IMR-90 (cell line): ENCODE measurements at regions not wholly inside any gene's neighbourhood (a gene's known extent, or its start where the extent isn't known, plus 50 kb on each side); places are given as distances from the start of the nearest gene placed in this dataset.

Experiments used
- ATAC-seq: fragments of 200-7000 bp; cut with Tn5 transposase; 2 replicates; pipeline ENCODE4 v1.9.1; 2020; ENCODE audit warnings: low read depth, mild to moderate bottlenecking, moderate library complexity
- BruUV-seq: library from RNA; stranded (reverse); fragments of 400-500 nt; replicated peaks from 2 replicates; lab custom pipeline; 2021; lab: Mats Ljungman, UMichigan
- CTCF ChIA-PET: fragments of 300-600 bp; formaldehyde crosslinking; extraction: SDS; loops from one replicate; lab custom pipeline; 2021; ENCODE audit warnings: antibody characterized with exemption; lab: Yijun Ruan, JAX
- POLR2A ChIA-PET: fragments of 300-600 bp; sonication (Branson Sonifier 250); formaldehyde crosslinking; loops from one replicate; lab custom pipeline; 2022; ENCODE audit warnings: antibody characterized with exemption; ENCODE audit not compliant: unreplicated experiment; lab: Charles Lee
- DNase-seq: peaks from one replicate; pipeline ENCODE4 v3.0.0; 2013
- H2AFZ ChIP-seq: replicated peaks from 2 replicates; pipeline ENCODE3; 2013; ENCODE audit warnings: low read length, mild to moderate bottlenecking; ENCODE audit not compliant: poor library complexity
- H2AK5ac ChIP-seq: 2 replicates; pipeline ENCODE4 v1.6.1; 2013; ENCODE audit warnings: low read depth, low read length, inconsistent platforms
- H2AK9ac ChIP-seq: replicated peaks from 2 replicates; pipeline ENCODE3; 2013; ENCODE audit warnings: mild to moderate bottlenecking, low read depth, low read length, moderate library complexity; ENCODE audit not compliant: poor library complexity
- H2BK120ac ChIP-seq: 2 replicates; pipeline ENCODE4 v1.6.1; 2013; ENCODE audit warnings: low read depth, low read length, inconsistent platforms
- H2BK15ac ChIP-seq: 3 replicates; pipeline ENCODE4 v1.6.1; 2013; ENCODE audit warnings: low read depth, low read length, inconsistent platforms
- H2BK20ac ChIP-seq: 2 replicates; pipeline ENCODE4 v1.6.1; 2013; ENCODE audit warnings: low read depth, mild to moderate bottlenecking, inconsistent platforms, low read length, moderate library complexity
- H2BK5ac ChIP-seq: 2 replicates; pipeline ENCODE4 v1.6.1; 2013; ENCODE audit warnings: mild to moderate bottlenecking, low read depth, low read length, inconsistent platforms; ENCODE audit not compliant: poor library complexity, severe bottlenecking
- H3K14ac ChIP-seq: replicated peaks from 2 replicates; pipeline ENCODE4 v1.6.1; 2013; ENCODE audit warnings: low read depth, low read length, inconsistent platforms
- H3K18ac ChIP-seq: 2 replicates; pipeline ENCODE4 v1.6.1; 2013; ENCODE audit warnings: low read depth, low read length, control low read depth
- H3K23ac ChIP-seq: 2 replicates; pipeline ENCODE4 v1.6.1; 2013; ENCODE audit warnings: low read depth, low read length, inconsistent platforms
- H3K27ac ChIP-seq: 2 replicates; pipeline ENCODE4 v1.5.1; 2013; ENCODE audit warnings: mild to moderate bottlenecking, control low read depth, low read length; ENCODE audit not compliant: insufficient read depth
- H3K27me3 ChIP-seq: 2 replicates; pipeline ENCODE4 v1.6.1; 2013; ENCODE audit warnings: low read length; ENCODE audit not compliant: control insufficient read depth, insufficient read depth
- H3K36me3 ChIP-seq: 2 replicates; pipeline ENCODE4 v1.6.1; 2013; ENCODE audit warnings: low read length, mixed read lengths; ENCODE audit not compliant: control insufficient read depth, insufficient read depth
- H3K4ac ChIP-seq: 2 replicates; pipeline ENCODE4 v1.6.1; 2013; ENCODE audit warnings: low read depth, low read length, inconsistent platforms
- H3K4me1 ChIP-seq: 2 replicates; pipeline ENCODE4 v1.6.1; 2013; ENCODE audit warnings: low read length, mixed read lengths; ENCODE audit not compliant: control insufficient read depth, insufficient read depth
- H3K4me2 ChIP-seq: 2 replicates; pipeline ENCODE4 v1.6.1; 2013; ENCODE audit warnings: low read depth, mild to moderate bottlenecking, control low read depth, low read length, moderate library complexity
- H3K4me3 ChIP-seq: 2 replicates; pipeline ENCODE4 v1.5.1; 2013; ENCODE audit warnings: low read depth, mild to moderate bottlenecking, control low read depth, low read length, moderate library complexity; ENCODE audit not compliant: insufficient read depth
- H3K56ac ChIP-seq: 2 replicates; pipeline ENCODE4 v1.6.1; 2013; ENCODE audit warnings: low read length, inconsistent platforms; ENCODE audit not compliant: insufficient read depth; ENCODE audit errors: extremely low read depth
- H3K79me1 ChIP-seq, 2 experiments: 2 replicates each; pipeline ENCODE4 v1.6.1; 2013; ENCODE audit warnings: low read length in 2 of 2, inconsistent platforms in 1 of 2, low read depth in 1 of 2
- H3K9ac ChIP-seq: 2 replicates; pipeline ENCODE4 v1.6.1; 2013; ENCODE audit warnings: low read depth, low read length, control low read depth
- H3K9me1 ChIP-seq: 2 replicates; pipeline ENCODE4 v1.6.1; 2013; ENCODE audit warnings: low read length, inconsistent platforms; ENCODE audit not compliant: insufficient read depth
- H3K9me3 ChIP-seq: 2 replicates; pipeline ENCODE4 v1.6.1; 2013; ENCODE audit warnings: low read length; ENCODE audit not compliant: control insufficient read depth, insufficient read depth
- H4K20me1 ChIP-seq: 2 replicates; pipeline ENCODE4 v1.6.1; 2013; ENCODE audit warnings: low read length, inconsistent platforms; ENCODE audit not compliant: insufficient read depth
- H4K5ac ChIP-seq: 2 replicates; pipeline ENCODE4 v1.6.1; 2013; ENCODE audit warnings: mild to moderate bottlenecking, low read depth, low read length, control low read depth
- H4K8ac ChIP-seq, 2 experiments: 2 replicates each; pipeline ENCODE4 v1.6.1; 2013; ENCODE audit warnings: low read depth in 2 of 2, low read length in 2 of 2, control low read depth in 1 of 2, inconsistent platforms in 1 of 2
- H4K91ac ChIP-seq: 2 replicates; pipeline ENCODE4 v1.6.1; 2013; ENCODE audit warnings: low read depth, low read length, inconsistent platforms; ENCODE audit not compliant: insufficient read depth
- BHLHE40 ChIP-seq: fragments of 150-350 bp; IDR thresholded peaks from 2 replicates; pipeline ENCODE4 v1.6.1; 2016; ENCODE audit warnings: mild to moderate bottlenecking, low read depth, low read length
- CEBPB ChIP-seq: IDR thresholded peaks from 2 replicates; pipeline ENCODE4 v1.6.1; 2012; ENCODE audit warnings: low read depth, low read length, improper control_type of control experiment
- CHD1 ChIP-seq: IDR thresholded peaks from 2 replicates; pipeline ENCODE4 v1.6.1; 2012; ENCODE audit warnings: low read depth, low read length, improper control_type of control experiment
- FOS ChIP-seq: fragments of 150-350 bp; IDR thresholded peaks from 2 replicates; pipeline ENCODE4 v1.6.1; 2016; ENCODE audit warnings: low read depth, low read length
- MAFK ChIP-seq: IDR thresholded peaks from 2 replicates; pipeline ENCODE4 v1.6.1; 2012; ENCODE audit warnings: low read depth, low read length, improper control_type of control experiment
- MAZ ChIP-seq: IDR thresholded peaks from 2 replicates; pipeline ENCODE4 v1.6.1; 2012; ENCODE audit warnings: low read depth, mild to moderate bottlenecking, low read length, improper control_type of control experiment, moderate library complexity, borderline replicate concordance
- MXI1 ChIP-seq: IDR thresholded peaks from 2 replicates; pipeline ENCODE4 v1.6.1; 2012; ENCODE audit warnings: low read depth, mild to moderate bottlenecking, low read length, moderate library complexity, borderline replicate concordance
- NFE2L2 ChIP-seq: fragments of 150-350 bp; IDR thresholded peaks from 2 replicates; pipeline ENCODE4 v1.6.1; 2016; ENCODE audit warnings: low read depth, mild to moderate bottlenecking, low read length
- RFX5 ChIP-seq: IDR thresholded peaks from 2 replicates; pipeline ENCODE4 v1.8.0; 2012; ENCODE audit warnings: low read depth, mild to moderate bottlenecking, low read length, moderate library complexity
- SMC3 ChIP-seq: fragments of 150-350 bp; IDR thresholded peaks from 2 replicates; pipeline ENCODE4 v1.6.1; 2016; ENCODE audit warnings: low read depth, mild to moderate bottlenecking, antibody characterized with exemption, low read length, moderate library complexity
- USF2 ChIP-seq: fragments of 150-350 bp; IDR thresholded peaks from 2 replicates; pipeline ENCODE4 v1.6.1; 2017; ENCODE audit warnings: mild to moderate bottlenecking, antibody characterized with exemption, low read length, low read depth
- WGBS, 2 experiments: methylation state at CpG; one replicate each; pipeline versions ENCODE4 v1.1.5 to v1.1.7; 2013; ENCODE audit warnings: missing lambda C conversion rate in 2 of 2; ENCODE audit not compliant: insufficient read length in 1 of 2; ENCODE audit errors: extremely low coverage in 2 of 2; 5-methylcytosine and 5-hydroxymethylcytosine counted together
- dilution Hi-C: fragments of 300-500 bp; cut with HindIII; formaldehyde crosslinking; loops from one replicate; pipeline ENCODE4 v1.14.3; 2018; ENCODE audit warnings: low sequenced_read_pairs; ENCODE audit not compliant: unreplicated experiment
- in situ Hi-C: fragments of 300-500 bp; cut with MboI; formaldehyde crosslinking; loops from 3 replicates; pipeline ENCODE4 v1.14.3; 2019; ENCODE audit warnings: low sequenced_read_pairs, inconsistent platforms, mixed read lengths
- intact Hi-C: fragments of 100-400 bp; cut with micrococcal nuclease; formaldehyde crosslinking; loops from 2 replicates; pipeline ENCODE4 v1.10.0; 2022
- TF ChIP-seq, protein P1 (sequence below): fragments of 150-350 bp; IDR thresholded peaks from 2 replicates; pipeline ENCODE4 v1.6.1; 2016; ENCODE audit warnings: low read depth, mild to moderate bottlenecking, low read length, moderate library complexity, borderline replicate concordance

- no peak overlapping the region for H2BK120ac ChIP-seq
- no peak overlapping the region for H2BK15ac ChIP-seq
- no peak overlapping the region for H4K5ac ChIP-seq
- H3K18ac ChIP-seq: no peak overlapping the region
- no peaks in the 10 kb centered on the region for H3K36me3 ChIP-seq
- H2AK9ac ChIP-seq: no peak overlapping the region
- in situ Hi-C loops (no loop called here), intact Hi-C loops (no loop called here), dilution Hi-C loops (no loop called here)
- no peak overlapping the region for H4K8ac ChIP-seq
- DNase-seq (no peak), ATAC-seq (no peak)
- no peaks in the 10 kb centered on the region for H3K9me3 ChIP-seq
- no CpG with 5 or more reads among the region's 4 CpGs for WGBS, 2 experiments
- no peak overlapping the region for H3K14ac ChIP-seq
- H3K23ac ChIP-seq: no peak overlapping the region
- no peaks in the 10 kb centered on the region for H3K9me1 ChIP-seq
- no peak overlapping the region for H2AFZ ChIP-seq
- H3K56ac ChIP-seq: no peak overlapping the region
- H3K79me1 ChIP-seq: no peaks in the 10 kb centered on the region
- no peak overlapping the region for H3K4me3 ChIP-seq
- H2BK20ac ChIP-seq: no peak overlapping the region
- no TSS peak for BruUV-seq
- H3K27ac ChIP-seq: no peak overlapping the region
- no peaks in the 10 kb centered on the region for H4K20me1 ChIP-seq
- no peak overlapping the region for H2AK5ac ChIP-seq
- TF ChIP-seq MAFK: no peak
- no peak for TF ChIP-seq CEBPB
- TF ChIP-seq SMC3: no peak
- no peak for TF ChIP-seq USF2
- no peak for TF ChIP-seq MAZ
- no peak for TF ChIP-seq NFE2L2
- no peak for TF ChIP-seq BHLHE40
- no peak for TF ChIP-seq FOS
- no peak for TF ChIP-seq CHD1
- no peak for TF ChIP-seq MXI1
- TF ChIP-seq RFX5: no peak
- TF ChIP-seq, protein P1, sequence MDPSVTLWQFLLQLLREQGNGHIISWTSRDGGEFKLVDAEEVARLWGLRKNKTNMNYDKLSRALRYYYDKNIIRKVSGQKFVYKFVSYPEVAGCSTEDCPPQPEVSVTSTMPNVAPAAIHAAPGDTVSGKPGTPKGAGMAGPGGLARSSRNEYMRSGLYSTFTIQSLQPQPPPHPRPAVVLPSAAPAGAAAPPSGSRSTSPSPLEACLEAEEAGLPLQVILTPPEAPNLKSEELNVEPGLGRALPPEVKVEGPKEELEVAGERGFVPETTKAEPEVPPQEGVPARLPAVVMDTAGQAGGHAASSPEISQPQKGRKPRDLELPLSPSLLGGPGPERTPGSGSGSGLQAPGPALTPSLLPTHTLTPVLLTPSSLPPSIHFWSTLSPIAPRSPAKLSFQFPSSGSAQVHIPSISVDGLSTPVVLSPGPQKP: no peak
- no peak overlapping the region for H3K4me2 ChIP-seq
- ChIA-PET POLR2A (no interaction called here), CTCF (no interaction called here)
- peaks cover 13% of the 10 kb centered on the region for H3K27me3 ChIP-seq
- H3K9ac ChIP-seq: no peak overlapping the region
- H2BK5ac ChIP-seq: no peak overlapping the region
- no peak overlapping the region for H4K91ac ChIP-seq
- no peak overlapping the region for H3K4ac ChIP-seq
- no peaks in the 10 kb centered on the region for H3K4me1 ChIP-seq
Measured at GRCh38 chr20:56831795-56832194, 202.7 kb downstream of the TFAP2C start.
